ENCODE measurements at regions not wholly inside any gene's neighbourhood (a gene's known extent, or its start where the extent isn't known, plus 50 kb on each side); places are given as distances from the start of the nearest gene placed in this dataset.
"Not testable (repeated sequence)": the region's sequence is repeated elsewhere in the genome, so short reads cannot be mapped to it uniquely, and the experiment has no call there.

GRCh38 chrX:54615109-54615508 is 85.1 kb downstream of the GNL3L start:
- DNase-seq, result no peak

GRCh38 chrX:54633641-54634040 is 103.6 kb downstream of the GNL3L start:
- no peak for DNase-seq

- DNase-seq, result no peak
Observed at GRCh38 chrX:54639018-54639345, 109.0 kb downstream of the GNL3L start.

- DNase-seq, result peak; percentile 73
Observed at GRCh38 chrX:54639346-54640102, 109.5 kb downstream of the GNL3L start.

- DNase-seq, result no peak
Observed at GRCh38 chrX:54640103-54640690, 110.2 kb downstream of the GNL3L start.

GRCh38 chrX:54640736-54641135 is 110.7 kb downstream of the GNL3L start:
- no peak for DNase-seq

GRCh38 chrX:54641530-54641929 is 111.5 kb downstream of the GNL3L start:
- no peak for DNase-seq

GRCh38 chrX:54647607-54648006 is 117.6 kb downstream of the GNL3L start:
- DNase-seq, result not testable (repeated sequence)

GRCh38 chrX:54659547-54659946 is 129.5 kb downstream of the GNL3L start:
- no peak for DNase-seq

GRCh38 chrX:54675762-54676161 is 122.3 kb downstream of the ITIH6 start:
- no peak for DNase-seq

GRCh38 chrX:54695231-54695630 is 102.8 kb downstream of the ITIH6 start:
- no peak for DNase-seq

- DNase-seq, result no peak
Observed at GRCh38 chrX:54695816-54696487, 102.1 kb downstream of the ITIH6 start.
